GM12878 (cell line): ENCODE measurements at regions not wholly inside any gene's neighbourhood (a gene's known extent, or its start where the extent isn't known, plus 50 kb on each side); places are given as distances from the start of the nearest gene placed in this dataset.

Experiments used
- ATF2 ChIP-seq: IDR thresholded peaks from 2 replicates; pipeline ENCODE4 v1.6.1; 2012; ENCODE audit warnings: low read length, inconsistent platforms
- BHLHE40 ChIP-seq, 2 experiments: fragments of 450-650 bp in 1 of 2; IDR thresholded peaks; 2 replicates each; pipeline ENCODE4 v1.6.1; 2011 to 2017; ENCODE audit warnings: low read depth in 2 of 2, borderline replicate concordance in 1 of 2, improper control_type of control experiment in 1 of 2, low read length in 1 of 2, mild to moderate bottlenecking in 1 of 2
- ELK1 ChIP-seq: IDR thresholded peaks from 2 replicates; pipeline ENCODE4 v1.6.1; 2012; ENCODE audit warnings: low read depth, low read length, improper control_type of control experiment
- ETV6 ChIP-seq, 2 experiments: fragments of 450-650 bp in 1 of 2; IDR thresholded peaks in 1 of 2; conservative IDR thresholded peaks in 1 of 2; 2 replicates each; pipeline ENCODE4 v1.6.1; 2014; ENCODE audit warnings: antibody characterized with exemption in 1 of 2, borderline replicate concordance in 1 of 2, low read depth in 1 of 2, mild to moderate bottlenecking in 1 of 2, moderate library complexity in 1 of 2
- FOXK2 ChIP-seq: fragments of 450-650 bp; IDR thresholded peaks from 2 replicates; pipeline ENCODE4 v1.6.1; 2017; ENCODE audit warnings: mild to moderate bottlenecking, moderate library complexity
- FOXM1 ChIP-seq: IDR thresholded peaks from 2 replicates; pipeline ENCODE4 v1.6.1; 2012; ENCODE audit warnings: low read depth, mild to moderate bottlenecking, inconsistent platforms, low read length, moderate library complexity
- GATAD2B ChIP-seq: fragments of 450-650 bp; conservative IDR thresholded peaks from 2 replicates; pipeline ENCODE4 v1.6.1; 2017; ENCODE audit warnings: low read depth, mild to moderate bottlenecking, moderate library complexity
- IKZF1 ChIP-seq: fragments of 450-650 bp; conservative IDR thresholded peaks from 2 replicates; pipeline ENCODE4 v1.6.1; 2017; ENCODE audit warnings: antibody characterized with exemption, mild to moderate bottlenecking
- MEF2A ChIP-seq: IDR thresholded peaks from 2 replicates; pipeline ENCODE4 v1.6.1; 2011; ENCODE audit warnings: low read depth, mild to moderate bottlenecking, low read length, moderate library complexity; ENCODE audit not compliant: insufficient read depth
- MTA2 ChIP-seq: fragments of 450-650 bp; IDR thresholded peaks from 2 replicates; pipeline ENCODE4 v1.6.1; 2016; ENCODE audit warnings: low read depth, mild to moderate bottlenecking, moderate library complexity
- NFXL1 ChIP-seq: fragments of 450-650 bp; IDR thresholded peaks from 2 replicates; pipeline ENCODE4 v1.6.1; 2017; ENCODE audit warnings: antibody characterized with exemption, mild to moderate bottlenecking, borderline replicate concordance
- POLR2AphosphoS5 ChIP-seq: IDR thresholded peaks from 2 replicates; pipeline ENCODE4 v1.6.1; 2011; ENCODE audit warnings: mild to moderate bottlenecking, low read length, inconsistent platforms
- RAD51 ChIP-seq: fragments of 450-650 bp; IDR thresholded peaks from 2 replicates; pipeline ENCODE4 v1.6.1; 2016; ENCODE audit warnings: moderate library complexity, mild to moderate bottlenecking, inconsistent platforms
- RB1 ChIP-seq: fragments of 450-650 bp; formaldehyde crosslinking; IDR thresholded peaks from 2 replicates; pipeline ENCODE4 v1.6.1; 2017; ENCODE audit warnings: mild to moderate bottlenecking, borderline replicate concordance
- SMAD1 ChIP-seq: fragments of 450-650 bp; IDR thresholded peaks from 2 replicates; pipeline ENCODE4 v1.6.1; 2018; ENCODE audit warnings: mild to moderate bottlenecking, low read depth; ENCODE audit not compliant: partially characterized antibody
- SMARCA5 ChIP-seq: fragments of 450-650 bp; IDR thresholded peaks from 2 replicates; pipeline ENCODE4 v1.6.1; 2017; ENCODE audit warnings: mild to moderate bottlenecking
- STAT3 ChIP-seq: IDR thresholded peaks from 2 replicates; pipeline ENCODE4 v1.6.1; 2011; ENCODE audit warnings: low read depth, low read length, improper control_type of control experiment
- ZNF274 ChIP-seq: IDR thresholded peaks from one replicate; pipeline ENCODE4 v1.8.0; 2011; ENCODE audit not compliant: insufficient read length, insufficient read depth
- TF ChIP-seq, protein P1 (sequence below): IDR thresholded peaks from 2 replicates; pipeline ENCODE4 v1.6.1; 2011; ENCODE audit warnings: borderline replicate concordance, low read depth, mild to moderate bottlenecking, moderate library complexity, mixed read lengths, low read length; ENCODE audit not compliant: insufficient read depth; ENCODE audit errors: extremely low read length
- TF ChIP-seq, protein P2 (sequence below): IDR thresholded peaks from 2 replicates; pipeline ENCODE4 v1.6.1; 2011; ENCODE audit warnings: mild to moderate bottlenecking, low read depth, low read length, moderate library complexity; ENCODE audit not compliant: insufficient replicate concordance
- TF ChIP-seq, protein P3 (sequence below): fragments of 450-650 bp; IDR thresholded peaks from 2 replicates; pipeline ENCODE4 v1.6.1; 2016; ENCODE audit warnings: mild to moderate bottlenecking

DNA sequence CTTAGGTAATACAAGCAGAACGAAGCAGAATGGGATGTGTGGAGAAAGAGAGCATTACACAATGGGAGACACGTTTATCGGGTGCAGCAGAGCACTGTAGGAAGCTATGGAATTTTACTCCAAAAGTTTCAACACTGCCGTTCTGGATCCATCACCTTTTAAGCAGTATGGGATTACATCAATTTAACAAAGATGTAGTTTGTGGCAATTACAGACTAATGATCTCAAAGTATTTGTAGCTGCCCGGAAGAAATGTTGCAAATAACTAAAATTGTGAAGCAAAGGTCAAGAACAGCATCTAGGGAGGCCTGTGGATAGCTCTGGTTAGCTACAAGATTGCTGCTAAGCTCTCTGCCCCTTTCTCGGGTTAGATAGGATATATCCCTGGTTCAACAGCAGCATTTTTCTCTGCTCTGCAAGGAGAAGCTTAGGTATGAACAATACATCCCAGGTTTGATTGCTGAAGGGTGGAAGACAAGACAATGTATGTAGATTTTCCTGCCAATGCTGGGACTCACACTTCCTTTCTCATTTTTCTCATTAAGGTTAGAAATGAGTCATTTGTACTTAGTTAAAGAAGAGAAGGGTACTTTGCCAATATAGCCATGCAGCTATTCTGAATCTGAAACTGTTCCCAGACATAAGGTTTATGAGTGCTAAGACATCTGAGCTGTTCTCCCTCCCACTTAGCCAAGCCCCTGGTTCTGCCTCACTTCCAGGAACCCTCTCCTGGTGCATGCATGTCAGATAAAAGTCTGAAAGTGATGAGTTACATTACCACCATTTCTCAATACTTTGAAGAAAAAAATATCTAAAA, 75.0 kb upstream of the HIF1A start (continued):
- TF ChIP-seq ELK1 (no peak), MEF2A (no peak), FOXM1 (no peak), SMARCA5 (no peak), GATAD2B (no peak), MTA2 (peak; percentile 68), RB1 (no peak), RAD51 (no peak), IKZF1 (peak; percentile 65), SMAD1 (no peak), BHLHE40 (IDR thresholded peaks at IDR 0.05; ENCODE audit: borderline replicate concordance in 1 of 2, low read depth in 2 of 2, low read length in 1 of 2) (no peak), ZNF274 (no peak), ATF2 (0 out of 2 replicates have a peak, but pooled peaks have one; percentile 20), POLR2AphosphoS5 (no peak), STAT3 (0 out of 2 replicates have a peak, but pooled peaks have one; percentile 22), NFXL1 (no peak), ETV6 (conservative IDR thresholded peaks at IDR 0.05 in 1 of 2, IDR thresholded peaks at IDR 0.05 in 1 of 2; ENCODE audit: borderline replicate concordance in 1 of 2, low read depth in 1 of 2) (peak in 1 of 2 experiments; percentile 70; a peak in 1 of 4 replicates), FOXK2 (no peak)
- TF ChIP-seq, protein P1, sequence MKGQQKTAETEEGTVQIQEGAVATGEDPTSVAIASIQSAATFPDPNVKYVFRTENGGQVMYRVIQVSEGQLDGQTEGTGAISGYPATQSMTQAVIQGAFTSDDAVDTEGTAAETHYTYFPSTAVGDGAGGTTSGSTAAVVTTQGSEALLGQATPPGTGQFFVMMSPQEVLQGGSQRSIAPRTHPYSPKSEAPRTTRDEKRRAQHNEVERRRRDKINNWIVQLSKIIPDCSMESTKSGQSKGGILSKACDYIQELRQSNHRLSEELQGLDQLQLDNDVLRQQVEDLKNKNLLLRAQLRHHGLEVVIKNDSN = no peak
- TF ChIP-seq, protein P2, sequence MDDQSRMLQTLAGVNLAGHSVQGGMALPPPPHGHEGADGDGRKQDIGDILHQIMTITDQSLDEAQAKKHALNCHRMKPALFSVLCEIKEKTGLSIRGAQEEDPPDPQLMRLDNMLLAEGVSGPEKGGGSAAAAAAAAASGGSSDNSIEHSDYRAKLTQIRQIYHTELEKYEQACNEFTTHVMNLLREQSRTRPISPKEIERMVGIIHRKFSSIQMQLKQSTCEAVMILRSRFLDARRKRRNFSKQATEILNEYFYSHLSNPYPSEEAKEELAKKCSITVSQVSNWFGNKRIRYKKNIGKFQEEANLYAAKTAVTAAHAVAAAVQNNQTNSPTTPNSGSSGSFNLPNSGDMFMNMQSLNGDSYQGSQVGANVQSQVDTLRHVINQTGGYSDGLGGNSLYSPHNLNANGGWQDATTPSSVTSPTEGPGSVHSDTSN = no peak
- TF ChIP-seq, protein P3, sequence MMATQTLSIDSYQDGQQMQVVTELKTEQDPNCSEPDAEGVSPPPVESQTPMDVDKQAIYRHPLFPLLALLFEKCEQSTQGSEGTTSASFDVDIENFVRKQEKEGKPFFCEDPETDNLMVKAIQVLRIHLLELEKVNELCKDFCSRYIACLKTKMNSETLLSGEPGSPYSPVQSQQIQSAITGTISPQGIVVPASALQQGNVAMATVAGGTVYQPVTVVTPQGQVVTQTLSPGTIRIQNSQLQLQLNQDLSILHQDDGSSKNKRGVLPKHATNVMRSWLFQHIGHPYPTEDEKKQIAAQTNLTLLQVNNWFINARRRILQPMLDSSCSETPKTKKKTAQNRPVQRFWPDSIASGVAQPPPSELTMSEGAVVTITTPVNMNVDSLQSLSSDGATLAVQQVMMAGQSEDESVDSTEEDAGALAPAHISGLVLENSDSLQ = no peak
